ENCODE measurements at regions not wholly inside any gene's neighbourhood (a gene's known extent, or its start where the extent isn't known, plus 50 kb on each side); places are given as distances from the start of the nearest gene placed in this dataset.
A peak's percentile ranks its signal among the peaks of the same experiment; 100 is the strongest.
"Not testable (repeated sequence)": the region's sequence is repeated elsewhere in the genome, so short reads cannot be mapped to it uniquely, and the experiment has no call there.

DNA sequence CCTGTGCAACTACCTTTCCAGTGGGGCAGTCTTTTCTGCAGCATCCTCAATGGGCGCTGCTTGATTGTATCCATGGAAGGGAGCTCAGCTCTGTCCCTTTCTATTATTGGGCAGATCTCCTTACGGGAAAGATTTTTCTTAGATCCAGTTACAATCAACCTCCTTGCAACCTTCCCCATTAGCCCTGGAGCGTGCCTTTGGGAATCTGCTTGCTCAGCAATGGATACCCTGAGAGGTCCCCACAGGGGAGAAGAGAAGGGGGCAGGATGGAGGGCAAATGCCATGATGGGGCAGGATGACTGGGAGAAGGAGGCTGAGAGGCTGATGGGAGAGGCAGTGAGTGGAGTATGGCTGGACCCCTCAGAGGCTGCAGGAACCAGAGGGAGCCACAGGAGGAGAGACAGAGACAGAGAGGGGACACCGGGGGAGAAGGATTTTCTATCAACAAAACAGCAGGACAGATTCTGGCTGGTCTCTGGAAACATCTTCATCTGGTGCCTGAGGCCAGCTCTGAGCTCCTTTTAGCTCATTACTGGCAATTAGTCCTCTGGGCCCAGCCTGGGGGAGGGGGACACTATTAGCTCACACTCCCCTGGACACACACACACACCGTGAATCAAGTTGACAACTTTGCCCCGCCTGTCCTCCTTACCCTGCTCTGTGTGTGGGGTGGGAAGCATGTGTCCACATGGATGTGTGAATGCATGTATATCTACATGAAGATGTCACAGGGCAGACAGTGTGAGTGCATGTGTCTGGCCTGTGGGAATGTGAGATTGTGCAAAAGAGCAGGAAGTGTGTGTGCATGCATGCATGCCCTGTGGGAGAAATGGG is 80.8 kb upstream of the PAX2 start:
- DNase-seq = no peak

DNA sequence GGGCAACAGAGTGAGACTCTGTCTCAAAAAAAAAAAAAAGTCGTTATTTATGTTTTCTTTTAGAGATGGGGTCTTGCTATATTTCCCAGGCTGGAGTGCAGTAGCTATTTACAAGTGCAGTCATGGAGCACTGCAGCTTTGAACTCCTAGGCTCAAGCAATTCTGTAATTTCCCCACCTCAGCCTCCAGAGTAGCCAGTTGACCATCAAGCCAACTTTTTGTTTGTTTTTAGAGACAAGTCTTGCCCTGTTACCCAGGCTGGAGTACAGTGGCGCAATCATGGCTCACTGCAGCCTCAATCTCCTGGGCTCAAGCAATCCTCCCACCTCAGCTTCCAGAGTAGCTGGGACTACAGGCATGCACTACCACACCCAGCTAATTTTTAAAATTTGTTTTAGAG is 78.7 kb upstream of the PAX2 start:
- not testable (repeated sequence) for DNase-seq

DNA sequence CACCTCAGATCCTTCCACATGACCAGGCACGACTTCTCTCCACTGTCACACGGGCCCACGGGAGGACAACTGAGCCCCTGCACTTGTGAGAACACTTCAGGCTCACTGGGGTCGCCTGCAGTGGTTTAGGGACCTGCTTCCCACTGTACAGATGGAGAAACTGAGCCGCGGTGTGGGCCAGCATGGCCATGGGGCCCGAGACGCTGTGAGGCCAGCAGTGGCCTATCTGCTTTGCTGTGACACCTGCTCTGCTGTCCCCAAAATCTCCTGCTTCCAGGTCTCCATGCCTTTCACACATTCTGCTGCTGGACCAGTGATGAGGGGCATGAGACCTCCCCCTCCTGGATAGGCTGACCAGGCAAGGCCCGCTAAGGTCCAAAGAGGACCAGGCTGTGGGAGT is 75.8 kb upstream of the PAX2 start:
- DNase-seq = no peak

DNA sequence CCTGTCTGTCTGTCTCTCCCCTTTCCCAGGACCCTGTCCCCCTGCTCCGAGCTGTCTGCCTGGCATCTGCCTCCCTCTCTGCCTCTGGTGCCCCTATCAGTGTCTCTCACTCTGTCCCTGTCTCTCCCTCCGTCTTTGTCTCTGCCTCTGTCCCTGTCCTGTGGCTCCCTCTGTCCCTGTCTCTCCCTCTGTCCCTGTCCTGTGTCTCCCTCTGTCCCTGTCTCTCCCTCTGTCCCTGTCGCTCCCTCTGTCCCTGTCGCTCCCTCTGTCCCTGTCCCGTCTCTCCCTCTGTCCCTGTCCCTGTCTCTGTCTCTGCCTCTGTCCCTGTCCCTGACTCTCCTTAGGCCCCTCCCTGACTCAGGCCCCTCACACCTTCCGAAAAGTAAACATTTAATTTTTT is 75.0 kb upstream of the PAX2 start:
- DNase-seq = no peak

DNA sequence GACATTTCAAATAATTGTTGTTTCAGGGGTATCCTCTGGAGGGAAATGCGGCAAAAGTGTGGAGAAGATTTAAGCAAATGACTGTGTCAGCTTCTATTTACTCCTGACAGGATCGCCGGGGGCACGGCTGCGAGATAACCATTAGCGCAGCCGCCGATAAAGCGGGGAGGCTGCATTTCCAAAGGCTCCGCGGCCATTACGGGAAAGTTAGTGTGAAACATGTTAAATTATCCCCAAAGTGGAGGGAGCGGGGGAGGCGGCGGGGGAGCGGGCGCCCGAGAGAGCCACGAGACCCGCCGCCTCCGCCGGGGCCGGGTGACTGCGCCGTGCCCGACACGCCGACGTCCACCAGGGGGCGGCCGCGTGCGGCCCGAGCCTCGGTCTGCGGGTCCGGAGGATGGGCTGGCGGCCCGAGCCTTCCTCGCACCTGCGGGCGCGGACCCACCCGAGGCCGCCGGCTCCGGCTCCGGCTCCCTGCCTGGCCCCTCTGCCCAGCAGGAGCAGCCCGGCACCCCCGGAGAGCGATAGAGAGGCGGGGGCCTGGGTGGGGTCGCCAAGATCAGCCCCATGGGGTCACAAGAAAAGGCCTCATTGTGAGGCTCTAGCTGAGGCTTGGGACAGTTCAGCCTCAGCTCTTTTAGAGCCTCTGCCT is 74.4 kb upstream of the PAX2 start:
- peak; percentile 42 to 51 for DNase-seq

DNA sequence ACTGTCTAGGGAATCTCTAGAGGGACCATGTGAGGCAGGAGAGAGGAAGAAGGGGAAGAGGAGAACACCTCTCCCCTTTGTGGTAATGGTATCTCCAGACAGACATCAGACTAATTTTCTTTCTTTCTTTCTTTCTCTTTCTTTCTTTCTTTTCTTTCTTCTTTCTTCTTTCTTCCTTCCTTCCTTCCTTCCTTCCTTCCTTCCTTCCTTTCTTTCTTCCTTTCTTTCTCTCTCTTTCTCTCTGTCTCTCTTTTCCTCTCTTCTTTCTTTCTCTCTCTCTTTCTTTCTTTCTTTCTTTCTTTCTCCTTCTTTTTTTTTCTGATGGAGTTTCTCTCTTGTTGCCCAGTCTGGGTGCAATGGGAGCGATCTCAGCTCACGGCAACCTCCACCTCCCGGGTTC is 73.2 kb upstream of the PAX2 start:
- DNase-seq = no peak

DNA sequence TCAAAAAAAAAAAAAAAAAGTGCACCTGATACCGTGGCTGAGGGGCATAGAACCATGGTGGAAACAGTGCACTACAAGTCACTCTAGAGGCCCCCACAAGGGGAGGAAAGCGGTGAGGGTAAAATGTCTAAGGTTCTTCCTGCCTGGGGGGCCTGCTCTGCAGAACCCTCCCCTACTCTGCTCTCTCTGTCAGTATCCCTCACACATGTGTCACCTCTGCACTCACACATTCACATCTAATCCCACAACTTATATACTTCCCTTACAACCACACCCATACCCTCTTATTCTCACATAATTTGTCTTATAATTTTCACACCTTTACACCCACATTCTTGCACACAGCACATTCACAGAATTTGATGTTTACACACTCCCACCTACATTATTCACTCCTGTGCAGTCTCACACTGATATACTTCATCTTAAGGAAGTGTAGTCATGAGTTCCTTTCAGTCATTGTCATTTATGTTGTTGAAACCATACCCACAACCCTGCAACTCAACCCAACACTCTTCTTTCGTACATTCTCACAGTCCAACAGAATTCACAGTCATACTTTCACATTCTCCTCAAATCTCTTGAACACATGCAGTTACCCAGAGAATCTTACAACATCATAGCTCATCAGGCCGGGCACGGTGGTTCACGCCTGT is 68.0 kb upstream of the PAX2 start:
- DNase-seq = no peak

DNA sequence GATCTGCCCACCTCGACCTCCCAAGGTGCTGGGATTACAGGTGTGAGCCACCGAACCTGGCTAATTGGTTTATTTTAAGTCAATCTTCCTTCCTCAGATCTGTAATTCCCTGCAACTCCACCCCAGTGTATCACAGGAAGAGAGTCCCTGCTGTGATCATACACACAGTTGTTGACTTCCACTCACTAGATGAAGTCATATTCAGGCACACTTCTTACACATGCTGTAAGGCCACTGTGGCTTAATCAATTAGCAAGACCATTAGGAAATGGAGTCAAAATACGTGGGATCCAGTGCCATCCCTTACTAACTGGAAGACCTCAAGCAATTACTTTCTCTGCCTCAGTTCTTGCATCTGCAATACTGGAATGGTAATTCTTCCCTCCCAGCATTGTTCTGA is 66.1 kb upstream of the PAX2 start:
- no peak for DNase-seq

DNA sequence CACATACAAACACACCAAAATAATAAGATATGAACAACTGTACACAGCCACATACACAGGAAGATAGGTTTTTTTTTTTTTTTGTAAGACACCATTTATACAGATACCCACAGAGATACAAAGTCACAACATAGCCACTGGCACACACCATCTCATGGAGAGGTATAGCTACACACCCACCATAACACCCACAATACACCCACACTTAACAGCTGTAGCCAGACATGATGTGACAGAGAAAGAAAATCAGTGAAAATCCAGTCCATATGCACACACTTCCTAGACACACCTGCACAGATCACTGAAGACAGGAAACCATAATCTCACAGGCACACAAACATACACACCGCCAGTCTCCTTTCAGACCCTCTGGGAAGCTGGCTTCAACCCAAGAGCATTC is 62.4 kb upstream of the PAX2 start:
- DNase-seq = no peak

DNA sequence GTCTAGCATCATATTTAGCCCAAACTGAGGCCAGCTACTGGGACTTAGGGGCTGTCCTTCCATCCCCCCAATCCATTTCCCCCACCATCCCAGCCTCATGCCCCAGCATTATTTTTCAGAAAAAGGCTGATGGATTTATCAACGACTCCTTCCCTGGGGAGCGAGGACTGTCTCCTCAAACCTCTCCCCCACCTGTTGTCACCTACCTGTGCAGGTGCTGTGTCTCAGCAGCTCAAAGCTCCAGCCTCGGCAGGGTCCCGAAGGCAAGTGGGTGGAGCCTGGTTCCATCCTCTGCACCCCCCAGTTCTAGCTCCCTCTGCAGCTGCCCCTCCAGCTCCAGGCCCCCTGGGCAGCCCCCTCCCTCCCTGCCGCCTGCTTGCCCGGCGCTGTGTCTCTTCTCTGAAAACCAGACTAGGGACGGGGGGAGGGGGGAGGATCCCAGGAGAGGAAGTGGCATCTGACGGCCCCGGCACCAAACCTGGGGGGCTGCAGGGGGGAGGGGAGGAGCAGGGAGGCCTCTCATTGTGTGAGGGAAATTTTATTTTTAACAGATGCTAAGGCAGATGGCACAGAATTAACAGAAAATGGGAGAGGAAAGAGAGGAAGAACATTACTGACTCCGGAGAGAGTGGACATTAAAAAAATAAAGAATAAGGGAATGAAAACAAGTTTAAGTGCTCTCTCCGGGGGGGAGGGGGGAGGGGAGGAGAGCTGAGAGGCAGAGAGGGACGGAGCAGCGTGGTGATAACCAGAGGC is 61.7 kb upstream of the PAX2 start:
- no peak for DNase-seq

DNA sequence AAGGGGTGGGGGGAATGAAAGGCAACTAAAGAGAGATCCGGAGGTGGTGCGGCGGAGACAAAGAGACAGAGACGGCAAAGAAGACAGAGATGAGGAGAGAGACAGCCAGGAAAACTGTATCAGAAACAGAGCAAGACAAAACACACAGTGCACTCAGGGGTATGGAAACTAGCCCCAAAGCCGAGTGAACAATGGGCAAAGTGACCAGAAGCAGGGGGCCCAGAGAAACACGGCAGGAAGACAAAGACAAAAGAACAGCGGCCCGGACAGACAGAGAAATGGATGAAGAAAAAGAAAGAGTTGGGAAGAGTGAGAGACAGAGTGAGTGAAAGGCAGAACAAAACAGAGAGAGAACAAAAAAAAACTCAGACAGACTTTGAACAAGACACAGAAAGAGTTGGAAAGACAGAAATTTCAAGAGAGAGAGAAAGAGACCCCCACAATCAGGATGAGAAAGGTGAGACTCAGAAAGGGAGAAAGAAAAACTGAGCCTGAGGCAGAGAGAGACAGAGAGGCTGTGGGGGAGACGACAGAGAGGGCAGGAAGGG is 60.6 kb upstream of the PAX2 start:
- no peak for DNase-seq

DNA sequence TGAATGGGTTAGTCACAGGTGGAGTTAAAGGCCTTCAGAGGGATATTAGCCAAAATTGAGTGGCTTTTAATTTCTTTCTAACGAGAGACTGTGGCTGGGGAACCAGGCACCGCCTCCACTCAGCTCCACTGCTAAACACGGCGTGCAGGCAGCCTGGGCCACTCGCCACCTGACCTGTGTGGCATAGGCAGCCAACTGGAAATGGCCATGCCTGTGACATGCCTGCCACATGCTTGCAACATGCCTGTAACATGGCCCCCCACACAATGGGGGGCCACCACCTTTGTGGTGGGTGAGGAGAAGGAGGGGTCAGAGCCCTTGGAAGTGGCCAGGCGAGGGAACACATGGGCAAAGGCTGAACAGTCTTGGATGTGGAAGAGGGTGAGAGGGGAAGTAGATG is 60.1 kb upstream of the PAX2 start:
- no peak for DNase-seq

DNA sequence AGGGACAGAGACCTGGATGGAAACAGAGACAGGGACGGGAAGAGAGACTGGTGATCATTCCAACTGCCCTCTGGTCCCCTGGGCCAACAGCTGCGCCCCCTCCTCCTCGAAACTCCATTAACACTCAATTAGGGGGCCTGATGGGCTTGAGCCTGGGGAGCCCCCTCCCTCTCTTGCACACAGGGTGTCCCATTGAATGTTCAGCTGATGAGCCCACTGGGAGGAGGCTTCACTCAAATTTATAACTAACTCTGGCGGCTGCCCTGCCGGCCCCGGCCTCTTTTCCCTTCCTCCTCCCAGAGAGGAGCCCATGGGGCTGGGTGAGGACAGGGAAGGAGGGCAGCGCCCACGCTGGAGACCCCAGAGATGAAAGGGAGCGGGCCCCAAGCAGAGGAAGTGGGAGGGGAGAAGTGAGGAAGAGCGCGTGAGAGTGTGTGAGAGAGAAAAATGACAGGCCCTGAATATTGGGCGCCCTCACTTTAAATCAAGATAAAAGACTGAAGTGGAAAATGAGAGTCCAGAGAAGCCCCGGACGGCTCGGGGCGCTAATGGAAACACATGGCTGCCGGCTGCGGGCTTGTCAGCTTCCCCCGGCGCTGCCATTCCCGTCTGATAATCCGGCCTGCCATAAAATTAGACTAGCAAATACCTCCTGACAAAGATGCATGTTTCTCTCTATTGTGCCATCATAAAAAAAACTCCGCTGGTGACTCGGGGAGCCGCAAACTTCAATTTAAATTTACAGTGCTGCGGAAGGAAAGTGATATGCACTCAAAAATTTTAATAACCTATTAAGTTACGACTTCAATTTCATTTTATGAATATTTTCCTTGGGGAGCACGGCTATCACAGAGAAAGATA is 58.0 kb upstream of the PAX2 start:
- no peak for DNase-seq

DNA sequence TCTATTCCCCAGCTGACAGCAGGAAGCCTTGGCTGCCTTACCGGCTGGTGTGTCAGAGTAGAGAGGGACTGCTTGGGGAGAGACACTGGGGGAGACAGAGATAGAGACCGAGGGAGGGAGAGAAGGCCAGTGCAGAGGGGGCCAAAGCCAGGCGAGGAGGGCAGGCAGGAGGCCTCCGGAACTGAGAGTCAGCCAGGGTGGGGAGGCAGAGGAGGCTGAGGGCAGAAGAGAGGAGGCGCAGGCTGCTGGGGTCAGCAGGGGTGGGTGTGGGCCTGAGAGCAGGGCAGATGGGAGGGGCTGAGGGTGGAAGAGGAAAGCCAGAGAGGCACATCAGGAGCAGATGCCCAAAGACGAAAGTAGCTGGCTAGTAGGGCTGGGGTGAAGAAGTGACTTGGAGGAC is 57.2 kb upstream of the PAX2 start:
- no peak for DNase-seq

DNA sequence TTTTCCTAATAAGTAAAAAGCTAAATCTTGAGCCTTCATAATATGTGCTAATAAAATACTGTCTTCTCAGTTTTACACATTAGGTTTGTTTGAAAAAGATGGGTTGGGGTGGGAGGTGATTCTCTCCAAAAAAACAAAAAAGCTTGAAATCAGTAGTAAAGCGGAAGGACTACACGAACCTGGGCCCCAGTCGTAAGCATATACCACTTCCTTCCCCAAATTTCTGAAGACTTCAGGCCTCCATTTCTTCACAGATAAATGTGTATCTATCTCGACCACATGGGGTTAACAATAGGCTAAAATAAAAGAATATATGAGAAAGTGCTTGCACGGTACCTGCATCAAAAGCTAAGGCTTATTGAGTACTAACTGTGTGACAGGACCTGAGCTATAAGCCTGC is 51.6 kb upstream of the PAX2 start:
- DNase-seq = no peak

Measured in activated CD4-positive, alpha-beta T cell treated with anti-CD3 and anti-CD28 coated beads, Interleukin-2, amount 50 U/mL, for 4 hours (primary cell).